GM10266 (cell line): ENCODE measurements at regions not wholly inside any gene's neighbourhood (a gene's known extent, or its start where the extent isn't known, plus 50 kb on each side); places are given as distances from the start of the nearest gene placed in this dataset.

Source experiments
- DNase-seq: peaks from one replicate; pipeline ENCODE4 v3.0.0; 2012; ENCODE audit errors: extremely low spot score
- TF ChIP-seq, protein P1 (sequence below): IDR thresholded peaks from 2 replicates; pipeline ENCODE4 v1.5.1; 2012; ENCODE audit warnings: mild to moderate bottlenecking, low read depth; ENCODE audit not compliant: control insufficient read depth, insufficient read depth; ENCODE audit errors: missing control alignments

DNA sequence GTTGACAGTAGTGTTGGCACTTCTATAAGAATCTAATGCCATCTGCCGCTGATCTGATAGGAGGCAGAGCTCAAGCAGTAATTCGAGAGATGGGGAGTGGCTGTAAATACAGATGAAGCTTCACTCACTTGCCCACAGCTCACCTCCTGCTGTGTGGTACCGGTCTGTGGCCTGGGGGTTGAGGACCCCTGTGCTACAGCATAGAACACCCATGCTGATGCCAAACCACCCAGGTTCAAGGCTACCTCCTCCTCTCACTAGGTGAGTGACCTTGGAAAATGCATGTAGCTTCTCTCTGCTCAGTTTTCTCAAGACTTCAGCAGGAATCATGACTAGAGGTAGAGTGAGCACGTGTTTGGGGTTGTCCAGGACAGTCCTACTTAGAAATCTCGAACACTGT, 263.4 kb downstream of the SH3BP4 start:
- no peak for DNase-seq
- TF ChIP-seq, protein P1, sequence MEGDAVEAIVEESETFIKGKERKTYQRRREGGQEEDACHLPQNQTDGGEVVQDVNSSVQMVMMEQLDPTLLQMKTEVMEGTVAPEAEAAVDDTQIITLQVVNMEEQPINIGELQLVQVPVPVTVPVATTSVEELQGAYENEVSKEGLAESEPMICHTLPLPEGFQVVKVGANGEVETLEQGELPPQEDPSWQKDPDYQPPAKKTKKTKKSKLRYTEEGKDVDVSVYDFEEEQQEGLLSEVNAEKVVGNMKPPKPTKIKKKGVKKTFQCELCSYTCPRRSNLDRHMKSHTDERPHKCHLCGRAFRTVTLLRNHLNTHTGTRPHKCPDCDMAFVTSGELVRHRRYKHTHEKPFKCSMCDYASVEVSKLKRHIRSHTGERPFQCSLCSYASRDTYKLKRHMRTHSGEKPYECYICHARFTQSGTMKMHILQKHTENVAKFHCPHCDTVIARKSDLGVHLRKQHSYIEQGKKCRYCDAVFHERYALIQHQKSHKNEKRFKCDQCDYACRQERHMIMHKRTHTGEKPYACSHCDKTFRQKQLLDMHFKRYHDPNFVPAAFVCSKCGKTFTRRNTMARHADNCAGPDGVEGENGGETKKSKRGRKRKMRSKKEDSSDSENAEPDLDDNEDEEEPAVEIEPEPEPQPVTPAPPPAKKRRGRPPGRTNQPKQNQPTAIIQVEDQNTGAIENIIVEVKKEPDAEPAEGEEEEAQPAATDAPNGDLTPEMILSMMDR: no peak

DNA sequence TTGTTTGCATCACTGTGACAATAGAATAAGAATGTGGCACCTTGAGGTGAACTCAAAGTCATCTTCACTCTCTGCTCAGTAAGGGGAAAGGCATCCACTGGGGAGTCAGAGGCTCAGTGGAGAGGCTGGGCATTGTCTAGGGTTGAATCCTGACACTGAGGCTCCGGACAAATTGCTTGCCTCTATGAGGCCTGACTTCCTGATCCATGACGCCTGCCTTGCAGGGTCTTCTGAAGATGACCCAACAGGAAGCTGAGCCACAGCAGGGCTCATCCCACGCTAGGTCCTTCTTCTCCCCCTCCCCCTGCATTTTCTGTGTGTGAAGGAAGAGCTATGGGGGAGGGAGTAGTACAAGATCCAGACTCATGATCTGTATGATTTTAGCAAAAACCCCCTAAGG, 265.1 kb downstream of the SH3BP4 start:
- TF ChIP-seq, protein P1: no peak
- no peak for DNase-seq

DNA sequence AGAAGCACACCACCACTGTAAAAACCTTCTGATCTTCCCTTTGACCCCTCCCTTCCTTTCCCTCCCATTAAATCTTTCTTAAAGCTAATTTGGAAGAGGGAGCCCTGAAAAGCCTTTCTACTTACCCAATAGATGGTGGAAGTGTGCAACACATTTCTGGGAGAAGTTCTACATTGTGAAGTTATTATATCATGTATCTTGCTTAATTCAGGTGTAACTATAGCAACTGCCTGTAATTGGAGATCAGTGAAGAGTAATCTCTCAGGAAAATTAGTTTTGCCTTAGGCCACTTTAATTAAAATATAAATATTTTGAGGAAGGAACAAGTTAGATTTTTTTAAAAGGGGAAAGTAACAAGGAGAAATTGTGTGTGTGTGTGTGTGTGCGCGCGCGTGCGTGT, 266.0 kb downstream of the SH3BP4 start:
- DNase-seq: no peak
- TF ChIP-seq, protein P1: no peak

DNA sequence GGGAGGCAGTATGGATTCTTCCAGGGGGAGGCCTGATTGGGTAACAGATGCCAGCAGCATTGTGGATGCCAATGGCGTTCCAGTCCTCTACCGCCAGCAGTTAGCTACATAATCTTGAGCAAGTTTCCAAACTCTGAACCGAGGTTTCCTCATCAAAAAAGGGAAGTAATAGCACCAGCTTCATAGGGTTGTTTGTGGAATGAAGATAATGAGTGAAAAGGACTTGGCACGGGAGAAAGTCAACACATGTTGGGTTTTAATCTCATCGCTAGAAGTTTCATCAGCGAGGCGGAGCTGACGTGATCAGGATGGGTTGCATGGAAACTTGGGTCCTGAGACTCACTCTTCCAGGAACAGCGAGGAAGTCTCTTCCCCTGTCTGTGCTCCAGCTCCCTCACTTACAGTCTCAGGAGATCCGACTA, 266.7 kb downstream of the SH3BP4 start:
- TF ChIP-seq, protein P1: no peak
- no peak for DNase-seq

DNA sequence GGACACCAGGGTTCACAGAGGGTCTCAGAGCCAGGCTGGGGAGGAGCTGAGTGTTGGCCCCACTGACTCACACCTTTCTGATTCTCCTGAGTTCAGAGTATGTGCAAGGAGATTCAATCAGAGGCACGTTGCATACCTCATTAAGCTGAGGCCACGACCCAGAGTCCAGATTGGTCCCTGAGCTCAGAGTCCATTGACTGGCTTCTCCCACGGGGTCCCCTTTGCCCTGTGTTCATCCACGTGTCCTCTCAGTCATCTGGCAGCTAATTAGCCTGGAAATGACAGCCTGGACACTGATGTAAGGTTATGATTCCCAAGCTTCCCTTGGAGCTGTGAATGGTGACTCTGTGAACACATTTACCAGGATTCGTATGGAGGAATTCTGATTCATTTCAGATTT, 267.2 kb downstream of the SH3BP4 start:
- no peak for DNase-seq
- TF ChIP-seq, protein P1: no peak

DNA sequence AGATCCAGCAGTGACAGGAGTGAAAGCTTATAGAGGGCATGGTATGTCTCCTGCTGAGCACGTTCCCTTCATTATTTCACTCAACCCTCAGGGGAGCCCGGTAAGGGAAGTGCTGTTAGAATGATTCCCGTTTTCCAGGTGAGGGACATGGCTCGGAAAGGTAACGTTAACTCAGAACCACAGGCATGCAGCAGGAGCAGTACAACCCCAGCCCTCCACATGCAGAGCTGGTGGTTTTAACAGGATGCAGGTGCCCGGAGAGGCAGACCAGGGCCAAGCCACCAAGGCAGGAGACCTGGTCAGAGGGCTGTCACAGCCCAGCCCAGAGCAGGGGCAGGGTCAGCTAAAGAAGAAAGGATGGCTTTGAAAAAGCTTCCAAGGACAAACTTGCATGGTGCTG, 268.5 kb downstream of the SH3BP4 start:
- TF ChIP-seq, protein P1: no peak
- no peak for DNase-seq

DNA sequence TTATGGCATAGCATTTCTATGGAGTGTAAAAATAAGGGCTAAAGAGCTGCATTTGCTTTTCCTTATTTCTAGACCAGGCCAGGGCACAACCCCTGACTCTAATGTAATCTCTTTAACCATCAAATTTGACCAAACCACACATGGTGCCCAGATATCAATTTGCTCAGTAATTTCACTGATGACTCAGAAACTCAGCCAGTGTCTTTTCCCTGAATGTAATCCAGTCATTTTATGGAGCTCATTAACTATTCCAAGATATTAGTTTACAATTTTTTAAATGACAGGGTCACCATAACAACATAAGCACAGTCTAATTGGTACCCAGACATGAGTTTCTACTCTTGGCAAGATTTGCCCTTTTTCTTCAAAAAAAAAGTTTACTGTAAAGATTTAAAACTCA, 270.8 kb upstream of the AGAP1 start:
- TF ChIP-seq, protein P1: no peak
- no peak for DNase-seq
